ENCODE measurements at regions not wholly inside any gene's neighbourhood (a gene's known extent, or its start where the extent isn't known, plus 50 kb on each side); places are given as distances from the start of the nearest gene placed in this dataset.

DNA sequence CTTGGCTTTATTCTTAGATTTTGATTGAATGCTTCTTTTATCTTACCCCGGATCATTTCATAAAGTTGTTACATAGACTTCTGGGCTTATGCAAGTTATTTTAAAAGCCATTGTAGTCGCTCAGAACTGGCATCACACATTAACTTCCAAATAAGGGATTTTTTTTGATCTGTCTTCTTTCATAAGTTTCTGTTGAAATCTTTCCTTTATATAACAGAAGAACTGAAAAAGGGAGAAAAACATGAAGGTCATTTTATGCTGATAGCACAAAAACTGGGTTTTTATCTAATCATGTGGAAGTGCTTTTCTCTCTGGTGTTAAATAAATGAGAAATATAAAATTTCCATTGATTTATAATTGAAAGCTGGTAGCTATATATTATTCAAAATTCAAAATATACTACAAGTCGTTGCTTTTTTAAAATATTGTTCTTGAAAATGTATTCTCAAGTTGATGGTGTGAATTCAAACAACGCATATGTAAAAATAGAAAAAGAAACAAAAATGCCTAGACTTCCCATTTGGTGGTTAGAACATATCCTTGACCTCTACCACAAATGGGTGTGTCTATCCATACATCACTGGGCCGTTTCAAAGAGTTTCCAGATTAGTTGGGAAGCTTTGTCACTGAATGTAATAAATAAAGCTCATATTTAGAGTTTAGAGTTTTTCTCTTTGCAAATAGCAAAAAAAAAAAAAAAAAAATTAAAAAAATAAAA, 258.3 kb upstream of the ZPLD1 start:
- ChIA-PET CTCF (interaction anchor here (0.7 kb wide), 1 partner anchor 47 kb away, joined by 4 read pairs; no protein-coding TSS in a partner anchor), POLR2A (ENCODE audit: low non-redundant PET) (no interaction called here)

DNA sequence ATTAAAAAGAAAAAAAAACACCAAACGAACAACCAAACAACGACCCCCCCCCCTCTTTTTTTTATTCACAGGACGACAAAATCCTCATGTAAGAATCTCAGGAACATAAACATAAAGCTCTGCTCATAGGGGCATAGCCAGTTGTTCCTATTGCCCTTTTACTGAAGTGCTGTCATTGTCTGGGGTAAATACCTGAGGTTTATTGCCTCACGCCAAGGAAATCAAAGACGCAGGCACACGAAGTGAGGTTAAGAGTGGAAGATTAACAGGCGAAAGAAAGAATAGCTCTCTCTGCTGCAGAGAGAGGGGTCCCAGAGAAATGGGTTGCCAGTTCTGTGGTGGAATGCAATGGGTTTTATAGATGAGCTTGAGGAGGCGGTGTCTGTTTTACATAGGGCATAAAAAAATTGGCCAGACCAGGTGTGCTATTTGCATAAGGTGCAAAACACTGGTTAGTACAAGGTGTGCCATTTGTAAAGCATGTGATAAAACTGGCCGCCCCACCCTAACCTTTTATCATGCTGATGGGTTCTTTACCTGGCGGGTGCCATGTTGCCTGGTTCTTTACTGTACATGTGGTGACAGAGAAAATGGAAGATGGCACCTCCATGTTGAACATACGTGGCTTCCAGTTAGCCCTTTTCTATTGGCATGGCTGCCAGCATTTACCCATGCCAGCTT, 257.6 kb upstream of the ZPLD1 start:
- ChIA-PET CTCF (no interaction called here), POLR2A (ENCODE audit: low non-redundant PET) (no interaction called here)
- no peak for TF ChIP-seq CTCF (conservative IDR thresholded peaks at IDR 0.05; ENCODE audit: low read depth)
- DNase-seq (ENCODE audit: low spot score): no peak
- H3K27ac ChIP-seq: no peak overlapping the region

More for the DNA sequence above, 258.3 kb upstream of the ZPLD1 start:
- TF ChIP-seq CTCF (conservative IDR thresholded peaks at IDR 0.05; ENCODE audit: low read depth): no peak
- no peak for DNase-seq (ENCODE audit: low spot score)
- no peak overlapping the region for H3K27ac ChIP-seq

GRCh38 chr3:102178817-102179216, 256.0 kb upstream of the ZPLD1 start:
- CTCF ChIA-PET: interaction anchor here (0.6 to 1.4 kb wide), 2 partner anchors 15 to 344 kb away, joined by 3 to 5 read pairs; no protein-coding TSS in a partner anchor
- H3K27ac ChIP-seq: no peak overlapping the region
- TF ChIP-seq CTCF (conservative IDR thresholded peaks at IDR 0.05; ENCODE audit: low read depth): no peak
- POLR2A ChIA-PET (ENCODE audit: low non-redundant PET): no interaction called here
- no peak for DNase-seq (ENCODE audit: low spot score)

DNA sequence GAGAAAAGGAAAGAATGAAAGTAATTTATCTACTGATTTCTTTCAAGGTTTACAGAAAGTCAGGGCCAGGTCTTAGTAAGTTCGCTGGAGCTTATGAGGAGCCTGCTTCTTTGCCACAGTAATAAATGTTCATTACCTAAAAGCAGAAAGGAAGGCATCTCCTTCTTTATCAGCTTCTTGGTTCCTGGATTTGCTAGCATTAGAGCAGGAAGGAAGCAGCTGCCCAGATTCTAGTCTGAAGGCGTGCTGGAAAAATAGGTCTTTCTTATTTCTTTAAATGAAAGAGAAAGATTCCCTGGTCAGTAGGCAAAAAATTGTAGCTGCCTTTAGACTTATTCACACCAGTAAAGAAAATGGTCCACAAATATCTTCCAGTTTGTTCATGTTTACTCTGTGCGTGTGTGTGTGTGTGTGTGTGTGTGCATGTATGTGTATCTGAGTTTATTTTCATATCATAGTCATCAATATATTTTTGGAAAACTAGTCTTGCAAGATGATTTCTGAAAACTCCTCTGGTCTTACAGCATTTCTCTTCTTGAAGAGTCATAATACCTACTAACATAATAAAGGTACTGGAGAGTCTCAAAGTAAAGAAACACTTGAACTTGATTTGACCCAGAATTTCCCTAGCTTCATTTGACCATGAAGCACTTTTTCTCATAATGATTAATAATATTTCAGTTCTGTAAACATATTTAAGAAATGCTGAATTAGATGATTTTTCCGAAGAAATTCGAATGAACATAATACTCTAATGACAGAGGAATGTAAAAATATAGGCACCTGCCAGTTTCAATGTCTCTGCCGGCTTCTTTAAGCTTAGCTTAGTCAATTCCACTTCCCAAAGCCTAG, 255.3 kb upstream of the ZPLD1 start:
- no peak for DNase-seq (ENCODE audit: low spot score)
- TF ChIP-seq CTCF (conservative IDR thresholded peaks at IDR 0.05; ENCODE audit: low read depth): no peak
- ChIA-PET POLR2A (ENCODE audit: low non-redundant PET) (no interaction called here), CTCF (interaction anchor here (0.6 to 1.4 kb wide), 2 partner anchors 14 to 345 kb away, joined by 3 to 5 read pairs; no protein-coding TSS in a partner anchor)
- H3K27ac ChIP-seq: no peak overlapping the region

GRCh38 chr3:102180280-102180931, 254.4 kb upstream of the ZPLD1 start:
- ChIA-PET CTCF (interaction anchor here (1.4 kb wide), 1 partner anchor 13 kb away, joined by 3 read pairs; no protein-coding TSS in a partner anchor), POLR2A (ENCODE audit: low non-redundant PET) (no interaction called here)
- no peak for DNase-seq (ENCODE audit: low spot score)
- no peak overlapping the region for H3K27ac ChIP-seq
- TF ChIP-seq CTCF (conservative IDR thresholded peaks at IDR 0.05; ENCODE audit: low read depth): no peak
